ENCODE measurements at regions not wholly inside any gene's neighbourhood (a gene's known extent, or its start where the extent isn't known, plus 50 kb on each side); places are given as distances from the start of the nearest gene placed in this dataset.

DNA sequence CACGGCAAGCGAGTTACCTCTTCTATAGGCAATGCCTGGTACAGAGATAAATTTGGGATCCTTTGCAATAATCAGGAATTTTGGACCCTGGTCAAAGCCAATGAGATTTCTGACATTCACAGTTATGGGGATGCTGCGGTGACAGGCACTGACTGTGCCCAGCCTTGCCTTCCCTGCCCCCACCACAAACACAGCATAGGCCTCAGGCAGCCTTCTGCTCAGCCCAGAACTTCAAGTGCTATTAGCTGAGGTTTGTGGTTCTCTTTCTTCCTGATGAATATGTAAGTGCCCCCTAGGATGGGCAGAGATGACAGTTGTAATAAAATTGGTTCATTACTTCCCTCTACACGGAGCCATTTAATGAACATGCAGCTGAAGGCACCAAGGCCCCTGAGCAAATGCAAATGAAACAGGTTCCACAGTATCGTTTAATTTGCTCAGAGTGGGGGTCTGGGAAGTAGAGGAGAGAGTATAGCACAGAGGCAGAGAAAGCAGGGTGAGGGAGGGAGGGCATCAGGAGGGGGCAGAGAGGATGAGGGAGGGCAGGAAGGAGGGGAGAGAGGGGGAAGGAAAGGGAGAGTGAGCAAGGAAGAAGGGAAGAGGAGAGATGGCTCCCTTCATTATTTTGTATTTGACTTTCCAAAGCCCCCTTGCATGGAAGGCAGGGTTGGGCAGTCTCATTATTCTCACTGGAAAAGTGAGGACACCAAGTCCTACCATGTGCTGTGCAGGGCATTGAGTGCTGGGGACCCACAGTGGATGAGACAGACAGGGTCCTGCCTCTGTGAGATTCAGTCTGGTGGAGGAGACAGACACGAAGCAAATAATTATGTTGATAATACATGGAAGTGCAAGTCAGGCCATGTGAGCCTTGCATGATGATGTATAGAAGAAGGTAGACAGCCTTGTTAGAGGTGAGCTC lies 513.0 kb downstream of the PTPRU start:
- TF ChIP-seq, protein P1, sequence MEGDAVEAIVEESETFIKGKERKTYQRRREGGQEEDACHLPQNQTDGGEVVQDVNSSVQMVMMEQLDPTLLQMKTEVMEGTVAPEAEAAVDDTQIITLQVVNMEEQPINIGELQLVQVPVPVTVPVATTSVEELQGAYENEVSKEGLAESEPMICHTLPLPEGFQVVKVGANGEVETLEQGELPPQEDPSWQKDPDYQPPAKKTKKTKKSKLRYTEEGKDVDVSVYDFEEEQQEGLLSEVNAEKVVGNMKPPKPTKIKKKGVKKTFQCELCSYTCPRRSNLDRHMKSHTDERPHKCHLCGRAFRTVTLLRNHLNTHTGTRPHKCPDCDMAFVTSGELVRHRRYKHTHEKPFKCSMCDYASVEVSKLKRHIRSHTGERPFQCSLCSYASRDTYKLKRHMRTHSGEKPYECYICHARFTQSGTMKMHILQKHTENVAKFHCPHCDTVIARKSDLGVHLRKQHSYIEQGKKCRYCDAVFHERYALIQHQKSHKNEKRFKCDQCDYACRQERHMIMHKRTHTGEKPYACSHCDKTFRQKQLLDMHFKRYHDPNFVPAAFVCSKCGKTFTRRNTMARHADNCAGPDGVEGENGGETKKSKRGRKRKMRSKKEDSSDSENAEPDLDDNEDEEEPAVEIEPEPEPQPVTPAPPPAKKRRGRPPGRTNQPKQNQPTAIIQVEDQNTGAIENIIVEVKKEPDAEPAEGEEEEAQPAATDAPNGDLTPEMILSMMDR (IDR thresholded peaks at IDR 0.05 in 2 of 3, conservative IDR thresholded peaks at IDR 0.05 in 1 of 3; ENCODE audit: borderline replicate concordance in 1 of 3, insufficient read depth in 1 of 3, low read depth in 2 of 3, low read length in 2 of 3): no peak
- no peak for TF ChIP-seq YY1 (IDR thresholded peaks at IDR 0.05; ENCODE audit: extremely low read depth, insufficient replicate concordance, low read depth, low read length)
- TF ChIP-seq, protein P2, sequence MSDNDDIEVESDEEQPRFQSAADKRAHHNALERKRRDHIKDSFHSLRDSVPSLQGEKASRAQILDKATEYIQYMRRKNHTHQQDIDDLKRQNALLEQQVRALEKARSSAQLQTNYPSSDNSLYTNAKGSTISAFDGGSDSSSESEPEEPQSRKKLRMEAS (IDR thresholded peaks at IDR 0.05): no peak
- TF ChIP-seq, protein P3, sequence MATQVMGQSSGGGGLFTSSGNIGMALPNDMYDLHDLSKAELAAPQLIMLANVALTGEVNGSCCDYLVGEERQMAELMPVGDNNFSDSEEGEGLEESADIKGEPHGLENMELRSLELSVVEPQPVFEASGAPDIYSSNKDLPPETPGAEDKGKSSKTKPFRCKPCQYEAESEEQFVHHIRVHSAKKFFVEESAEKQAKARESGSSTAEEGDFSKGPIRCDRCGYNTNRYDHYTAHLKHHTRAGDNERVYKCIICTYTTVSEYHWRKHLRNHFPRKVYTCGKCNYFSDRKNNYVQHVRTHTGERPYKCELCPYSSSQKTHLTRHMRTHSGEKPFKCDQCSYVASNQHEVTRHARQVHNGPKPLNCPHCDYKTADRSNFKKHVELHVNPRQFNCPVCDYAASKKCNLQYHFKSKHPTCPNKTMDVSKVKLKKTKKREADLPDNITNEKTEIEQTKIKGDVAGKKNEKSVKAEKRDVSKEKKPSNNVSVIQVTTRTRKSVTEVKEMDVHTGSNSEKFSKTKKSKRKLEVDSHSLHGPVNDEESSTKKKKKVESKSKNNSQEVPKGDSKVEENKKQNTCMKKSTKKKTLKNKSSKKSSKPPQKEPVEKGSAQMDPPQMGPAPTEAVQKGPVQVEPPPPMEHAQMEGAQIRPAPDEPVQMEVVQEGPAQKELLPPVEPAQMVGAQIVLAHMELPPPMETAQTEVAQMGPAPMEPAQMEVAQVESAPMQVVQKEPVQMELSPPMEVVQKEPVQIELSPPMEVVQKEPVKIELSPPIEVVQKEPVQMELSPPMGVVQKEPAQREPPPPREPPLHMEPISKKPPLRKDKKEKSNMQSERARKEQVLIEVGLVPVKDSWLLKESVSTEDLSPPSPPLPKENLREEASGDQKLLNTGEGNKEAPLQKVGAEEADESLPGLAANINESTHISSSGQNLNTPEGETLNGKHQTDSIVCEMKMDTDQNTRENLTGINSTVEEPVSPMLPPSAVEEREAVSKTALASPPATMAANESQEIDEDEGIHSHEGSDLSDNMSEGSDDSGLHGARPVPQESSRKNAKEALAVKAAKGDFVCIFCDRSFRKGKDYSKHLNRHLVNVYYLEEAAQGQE (IDR thresholded peaks at IDR 0.05; ENCODE audit: low read depth): no peak
- TF ChIP-seq POLR2A (IDR thresholded peaks at IDR 0.05; ENCODE audit: borderline replicate concordance, extremely low read depth, insufficient read depth, insufficient read length): no peak
- TF ChIP-seq CBX3 (IDR thresholded peaks at IDR 0.05; ENCODE audit: low read depth): no peak
- no peak for TF ChIP-seq SIN3A (IDR thresholded peaks at IDR 0.05; ENCODE audit: low read depth)
- TF ChIP-seq CEBPB (IDR thresholded peaks at IDR 0.05; ENCODE audit: low read depth): no peak
- TF ChIP-seq, protein P4, sequence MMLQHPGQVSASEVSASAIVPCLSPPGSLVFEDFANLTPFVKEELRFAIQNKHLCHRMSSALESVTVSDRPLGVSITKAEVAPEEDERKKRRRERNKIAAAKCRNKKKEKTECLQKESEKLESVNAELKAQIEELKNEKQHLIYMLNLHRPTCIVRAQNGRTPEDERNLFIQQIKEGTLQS (IDR thresholded peaks at IDR 0.05): no peak
- TF ChIP-seq EZH2phosphoT487 (IDR thresholded peaks at IDR 0.05; ENCODE audit: borderline replicate concordance): no peak

Data from HCT116 (cell line).